VCaP (cell line): ENCODE measurements at regions not wholly inside any gene's neighbourhood (a gene's known extent, or its start where the extent isn't known, plus 50 kb on each side); places are given as distances from the start of the nearest gene placed in this dataset.

ENCODE experiments used
- H3K27ac ChIP-seq: fragments of 450-650 bp; 2 replicates; pipeline ENCODE4 v1.5.1; 2017
- CTCF ChIP-seq: fragments of 450-650 bp; conservative IDR thresholded peaks from 2 replicates; pipeline ENCODE4 v1.5.1; 2017; ENCODE audit warnings: mild to moderate bottlenecking, moderate library complexity

GRCh38 chr3:116809208-116809607 lies 99.6 kb downstream of the TUSC7 start:
- TF ChIP-seq CTCF = no peak
- H3K27ac ChIP-seq = no peak overlapping the region

GRCh38 chr3:116811754-116812153 lies 102.2 kb downstream of the TUSC7 start:
- TF ChIP-seq CTCF = no peak
- no peak overlapping the region for H3K27ac ChIP-seq

DNA sequence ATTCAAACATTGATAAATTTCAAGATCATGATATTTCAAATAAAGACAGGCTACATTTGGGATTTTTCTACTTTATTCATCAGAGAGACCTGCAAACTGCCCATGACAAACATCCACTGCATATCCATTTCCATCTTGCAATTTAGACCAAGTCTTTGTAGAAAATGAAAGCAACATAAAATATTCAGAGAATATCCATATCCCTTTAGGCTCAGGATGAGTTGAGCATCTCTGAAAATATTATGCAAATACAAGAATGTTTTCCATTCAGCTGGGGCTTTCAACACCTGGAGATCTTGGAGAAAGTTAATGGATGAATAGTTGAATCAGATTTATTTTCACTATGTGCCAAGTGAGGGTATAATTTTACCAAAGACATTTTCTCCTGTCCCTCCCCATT lies 103.4 kb downstream of the TUSC7 start:
- H3K27ac ChIP-seq = no peak overlapping the region

GRCh38 chr3:116815321-116815720 lies 105.7 kb downstream of the TUSC7 start:
- H3K27ac ChIP-seq = no peak overlapping the region
- no peak for TF ChIP-seq CTCF

More for the DNA sequence above, 103.4 kb downstream of the TUSC7 start:
- TF ChIP-seq CTCF = no peak

DNA sequence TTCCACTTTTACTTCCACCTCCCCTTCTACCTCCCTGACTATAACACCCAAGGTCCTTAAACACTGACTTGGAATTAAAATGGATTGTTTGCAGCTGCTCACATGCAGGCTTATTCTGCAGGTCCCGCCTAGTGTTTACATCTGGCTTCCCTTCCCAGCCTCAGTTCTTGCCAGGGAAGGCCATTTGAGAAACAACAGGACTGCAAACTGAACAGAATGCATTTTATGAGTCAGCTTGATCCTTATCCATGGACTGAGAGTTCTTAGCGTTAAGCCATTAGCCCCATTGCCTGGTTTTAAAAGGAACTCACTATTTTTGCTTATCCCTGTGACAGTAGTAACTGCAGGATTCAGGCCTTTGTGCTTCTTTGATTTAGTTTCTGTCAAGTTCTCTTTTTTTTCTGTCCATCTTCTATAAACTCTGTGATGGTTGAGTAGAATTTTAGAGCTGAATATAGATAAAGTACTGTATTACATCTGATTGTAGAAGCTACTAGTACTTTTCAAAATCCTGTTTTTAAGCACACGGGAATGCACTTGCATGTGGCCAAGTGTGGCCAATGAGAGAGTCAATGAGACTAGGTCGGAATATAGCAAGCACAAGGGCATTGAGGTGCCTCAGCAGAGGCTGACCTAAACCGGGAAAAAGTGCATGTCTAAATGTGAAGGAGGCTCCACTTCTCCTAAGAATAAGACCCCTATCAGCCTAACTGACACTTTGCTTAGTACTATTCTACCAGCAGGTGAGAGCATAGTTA lies 106.4 kb downstream of the TUSC7 start:
- no peak for TF ChIP-seq CTCF
- H3K27ac ChIP-seq = no peak overlapping the region

DNA sequence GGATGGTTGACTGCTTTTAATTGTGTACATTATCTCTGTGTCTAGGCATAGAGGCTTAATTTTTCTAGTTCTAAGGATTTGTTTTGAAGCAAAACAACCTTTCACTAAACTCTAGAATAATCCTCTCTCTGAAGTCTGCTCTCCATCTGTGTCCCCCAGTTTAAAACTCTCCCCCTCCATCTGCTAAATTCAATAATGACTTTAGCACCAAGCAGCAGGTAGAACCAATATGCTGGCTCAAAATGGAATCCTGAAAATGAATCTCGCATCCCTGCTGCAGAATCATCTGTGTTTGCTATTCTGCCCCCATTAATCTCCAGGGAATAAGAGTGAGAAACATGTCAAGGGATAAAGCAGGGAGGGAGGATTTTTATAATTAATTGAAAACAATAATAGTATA lies 111.8 kb downstream of the TUSC7 start:
- no peak for TF ChIP-seq CTCF
- H3K27ac ChIP-seq = no peak overlapping the region

GRCh38 chr3:116824208-116824607 lies 114.6 kb downstream of the TUSC7 start:
- TF ChIP-seq CTCF = no peak
- H3K27ac ChIP-seq = no peak overlapping the region
